ENCODE measurements at regions not wholly inside any gene's neighbourhood (a gene's known extent, or its start where the extent isn't known, plus 50 kb on each side); places are given as distances from the start of the nearest gene placed in this dataset.
"Not testable (repeated sequence)": the region's sequence is repeated elsewhere in the genome, so short reads cannot be mapped to it uniquely, and the experiment has no call there.

GRCh38 chr1:83238654-83239053 is 760.3 kb downstream of the TTLL7 start:
- DNase-seq: not testable (repeated sequence)

DNA sequence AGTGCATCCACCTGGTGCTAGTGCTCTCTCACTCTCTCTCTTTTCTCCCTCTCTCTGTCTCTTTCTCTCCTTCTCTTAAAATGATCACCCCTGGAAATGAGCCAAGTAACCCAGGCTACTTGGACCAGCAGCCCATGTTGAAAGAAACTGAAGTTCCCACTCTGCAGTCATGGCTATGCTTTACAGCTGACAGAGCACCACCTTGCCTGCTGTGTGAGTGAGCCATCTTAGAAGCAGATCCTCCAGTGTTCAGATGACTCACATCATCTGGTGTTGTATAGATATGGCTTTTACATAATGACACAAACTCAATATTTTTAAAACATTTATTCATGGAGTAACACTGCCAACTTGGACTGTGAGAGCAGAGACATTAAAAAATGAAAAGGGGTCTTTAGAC is 779.1 kb downstream of the TTLL7 start:
- DNase-seq: not testable (repeated sequence)

- not testable (repeated sequence) for DNase-seq
Measured at GRCh38 chr1:83218036-83218716, 780.8 kb downstream of the TTLL7 start.

- DNase-seq: not testable (repeated sequence)
Measured at GRCh38 chr1:83214317-83214716, 784.6 kb downstream of the TTLL7 start.

DNA sequence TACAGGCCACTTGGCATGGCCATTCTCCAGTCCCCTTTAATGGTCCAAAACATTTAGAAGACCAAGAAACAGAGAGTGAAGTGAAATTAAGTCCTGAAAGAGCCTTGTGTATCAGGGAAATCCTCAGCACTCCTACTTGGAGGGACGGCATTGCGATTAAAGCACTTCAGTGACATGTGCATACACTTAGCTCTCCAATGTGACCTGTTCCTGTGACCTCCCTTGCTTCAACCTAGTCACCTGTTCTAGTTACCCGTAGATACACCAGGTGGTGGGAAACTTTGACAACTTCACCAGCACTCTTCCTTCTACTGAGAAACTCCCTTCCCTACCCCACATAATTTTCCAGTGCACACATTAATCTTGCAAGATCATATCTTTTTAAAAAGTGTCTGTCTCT is 785.3 kb downstream of the TTLL7 start:
- DNase-seq: not testable (repeated sequence)

DNA sequence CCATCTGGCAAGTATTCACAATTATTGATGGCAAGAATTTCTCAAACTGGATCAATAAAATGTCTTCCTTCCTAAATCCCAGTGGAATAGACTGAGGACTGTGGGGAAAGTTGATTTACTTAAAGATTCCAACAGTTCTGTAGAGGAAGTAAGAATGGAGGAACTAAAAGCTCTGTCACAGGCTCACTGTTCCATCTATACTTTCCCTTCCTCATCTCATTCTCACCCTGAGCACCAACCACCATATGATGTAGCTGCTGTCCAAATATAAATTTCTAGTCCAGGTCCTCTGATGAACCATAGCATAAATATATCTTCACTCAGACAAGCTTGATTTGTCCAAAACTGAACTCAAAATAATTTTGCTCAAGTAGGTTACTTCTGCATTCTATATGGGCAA is 786.9 kb downstream of the TTLL7 start:
- not testable (repeated sequence) for DNase-seq

GRCh38 chr1:83208540-83208939 is 790.4 kb downstream of the TTLL7 start:
- not testable (repeated sequence) for DNase-seq

GRCh38 chr1:83194610-83195009 is 804.3 kb downstream of the TTLL7 start:
- DNase-seq: not testable (repeated sequence)

DNA sequence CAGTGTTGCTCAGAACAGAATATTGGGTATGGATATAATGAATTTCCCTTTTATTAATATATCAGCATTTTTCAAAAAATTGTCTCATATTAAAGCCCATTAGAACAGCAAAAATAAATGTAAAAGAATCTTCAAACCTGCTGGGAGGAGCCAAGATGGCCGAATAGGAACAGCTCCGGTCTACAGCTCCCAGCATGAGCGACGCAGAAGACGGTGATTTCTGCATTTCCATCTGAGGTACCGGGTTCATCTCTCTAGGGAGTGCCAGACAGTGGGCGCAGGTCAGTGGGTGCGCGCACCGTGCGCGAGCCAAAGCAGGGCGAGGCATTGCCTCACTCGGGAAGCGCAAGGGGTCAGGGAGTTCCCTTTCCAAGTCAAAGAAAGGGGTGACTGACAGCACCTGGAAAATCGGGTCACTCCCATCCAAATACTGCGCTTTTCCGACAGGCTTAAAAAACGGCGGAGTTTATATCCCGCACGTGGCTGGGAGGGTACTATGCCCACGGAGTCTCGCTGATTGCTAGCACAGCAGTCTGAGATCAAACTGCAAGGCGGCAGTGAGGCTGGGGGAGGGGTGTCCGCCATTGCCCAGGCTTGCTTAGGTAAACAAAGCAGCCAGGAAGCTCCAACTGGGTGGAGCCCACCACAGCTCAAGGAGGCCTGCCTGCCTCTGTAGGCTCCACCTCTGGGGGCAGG is 816.8 kb downstream of the TTLL7 start:
- not testable (repeated sequence) for DNase-seq

DNA sequence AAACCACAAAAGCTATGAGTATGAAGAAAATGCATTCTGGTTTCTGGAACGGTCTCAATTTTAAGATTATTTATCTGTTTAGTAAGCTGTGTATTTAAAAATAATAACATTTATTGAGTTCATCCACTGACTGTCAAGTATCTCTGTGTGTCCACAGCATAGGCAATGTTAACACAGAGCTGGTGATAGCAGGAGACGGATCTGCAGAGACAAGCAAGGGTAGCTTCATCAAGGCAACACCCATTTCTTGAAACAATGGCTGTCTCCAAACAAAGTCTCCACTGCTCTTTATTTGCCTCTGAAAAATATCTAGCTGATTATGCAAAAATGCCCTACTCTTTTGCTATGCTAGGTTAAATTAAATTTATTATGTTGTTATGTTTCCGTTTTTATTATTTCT is 818.3 kb downstream of the TTLL7 start:
- DNase-seq: not testable (repeated sequence)

- not testable (repeated sequence) for DNase-seq
Measured at GRCh38 chr1:83167634-83168033, 831.3 kb downstream of the TTLL7 start.

DNA sequence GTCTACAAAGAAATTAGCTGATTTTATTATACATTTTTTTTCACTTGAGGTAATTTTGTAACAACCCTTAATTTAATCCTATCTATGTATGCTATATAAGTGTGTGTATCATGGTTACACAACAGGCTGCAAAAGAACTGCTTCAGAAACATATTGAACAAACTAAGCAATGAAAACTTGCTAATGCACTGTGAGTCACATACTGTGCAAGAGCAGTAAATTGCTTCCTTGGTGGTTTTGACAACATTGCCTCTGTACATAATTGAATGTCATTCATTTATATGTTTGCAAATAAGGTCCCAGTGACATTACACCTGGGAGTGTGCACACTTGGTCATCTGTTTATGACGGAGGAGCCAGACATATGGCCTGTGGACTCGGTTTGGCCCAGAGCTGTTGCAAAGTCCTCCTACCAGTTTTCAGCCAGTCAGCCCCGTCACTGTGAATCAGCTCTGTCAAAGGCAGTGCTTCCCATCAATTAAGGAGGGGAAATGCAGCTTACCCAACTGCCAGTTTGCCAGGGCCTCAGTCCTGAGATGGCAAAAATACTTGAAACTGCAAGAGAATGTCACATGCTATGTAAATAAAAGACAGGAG is 835.0 kb downstream of the TTLL7 start:
- not testable (repeated sequence) for DNase-seq

DNA sequence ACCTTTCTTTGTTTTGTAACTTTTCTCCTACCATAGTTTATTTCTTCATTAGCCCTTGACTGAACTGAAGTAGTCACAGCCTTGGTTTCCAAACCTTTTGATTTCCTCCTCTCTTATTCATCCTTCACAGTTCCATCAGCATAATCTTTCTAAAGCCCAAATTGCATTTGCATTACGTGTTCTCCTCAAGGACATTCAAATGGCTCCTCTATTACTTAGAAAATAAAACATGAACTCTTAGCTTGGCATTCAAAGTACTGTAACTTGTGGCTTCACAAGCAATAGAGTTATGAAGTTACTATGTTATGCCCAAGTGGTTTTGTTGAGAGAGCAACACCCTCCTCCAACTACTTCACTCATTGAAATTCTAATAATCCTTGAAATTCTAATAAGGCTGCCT is 840.0 kb downstream of the TTLL7 start:
- not testable (repeated sequence) for DNase-seq

DNA sequence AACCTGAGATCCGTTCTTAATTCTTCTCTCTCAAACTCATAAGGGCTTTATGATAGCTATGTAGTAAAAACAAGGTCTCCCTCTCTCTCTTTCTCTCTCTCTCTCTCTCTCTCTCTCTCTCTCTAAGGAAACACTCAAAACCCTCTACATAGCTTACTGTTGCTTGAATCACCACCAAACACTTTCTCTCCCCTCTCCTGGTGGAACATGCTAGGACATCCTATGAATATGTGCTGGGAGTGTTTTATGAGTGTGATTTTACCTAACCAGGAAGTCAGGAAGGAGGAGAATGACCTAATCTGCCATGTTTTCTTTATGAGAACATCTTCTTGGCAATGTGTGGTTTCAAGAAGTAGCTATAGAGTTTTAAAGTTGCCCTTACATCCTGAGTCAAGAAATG is 844.6 kb downstream of the TTLL7 start:
- not testable (repeated sequence) for DNase-seq

- DNase-seq: not testable (repeated sequence)
Measured at GRCh38 chr1:83151167-83151898, 847.6 kb downstream of the TTLL7 start.

DNA sequence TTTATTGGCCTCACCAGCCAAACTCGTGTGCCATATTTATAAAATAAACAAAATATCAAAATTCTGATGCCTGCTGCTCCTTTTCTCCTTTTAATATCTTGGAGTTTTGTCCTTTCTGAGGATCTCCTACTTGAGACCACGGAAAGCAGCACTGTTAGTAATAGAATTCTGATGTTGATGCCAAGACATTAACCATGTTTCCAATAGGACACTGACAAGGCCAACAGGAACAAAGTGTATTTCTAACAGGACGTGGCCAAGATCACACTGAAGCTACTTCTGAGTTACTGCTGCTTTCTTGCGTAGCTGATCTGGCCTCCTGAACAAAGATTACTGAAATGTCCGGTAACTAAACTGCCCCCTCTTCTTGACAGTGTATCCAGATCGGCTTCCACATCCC is 848.5 kb downstream of the TTLL7 start:
- DNase-seq: not testable (repeated sequence)

GRCh38 chr1:83145820-83146219 is 853.1 kb downstream of the TTLL7 start:
- not testable (repeated sequence) for DNase-seq

DNA sequence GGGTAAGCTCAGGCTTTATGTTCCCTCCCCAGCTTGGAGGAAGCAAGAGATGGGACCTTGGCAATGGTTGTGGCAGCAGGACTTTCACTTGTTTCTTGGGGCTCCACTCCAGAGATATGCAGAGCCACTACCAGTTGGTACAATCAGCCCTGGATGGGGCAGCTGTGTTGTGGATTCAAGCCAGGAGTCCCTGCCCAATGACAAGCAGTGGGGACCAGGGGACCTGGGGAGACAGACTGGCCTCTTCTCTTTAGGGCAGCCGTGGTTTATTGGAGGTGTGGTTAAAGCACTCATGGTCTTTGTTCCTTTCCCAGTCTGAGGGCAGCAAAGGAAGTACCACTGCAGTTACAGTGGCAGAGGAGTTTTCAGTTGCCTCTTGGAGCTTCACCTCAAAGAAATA is 856.1 kb downstream of the TTLL7 start:
- not testable (repeated sequence) for DNase-seq

- not testable (repeated sequence) for DNase-seq
Measured at GRCh38 chr1:83135524-83136157, 863.3 kb downstream of the TTLL7 start.

- not testable (repeated sequence) for DNase-seq
Measured at GRCh38 chr1:83134322-83135014, 864.5 kb downstream of the TTLL7 start.

- no peak for DNase-seq
Measured at GRCh38 chr1:83131692-83131955, 867.3 kb downstream of the TTLL7 start.

All from renal pelvis (tissue), 1 donor.